H1 (cell line): ENCODE measurements at regions not wholly inside any gene's neighbourhood (a gene's known extent, or its start where the extent isn't known, plus 50 kb on each side); places are given as distances from the start of the nearest gene placed in this dataset.

ENCODE experiments used
- ATF2 ChIP-seq: IDR thresholded peaks from 2 replicates; pipeline ENCODE4 v1.6.1; 2012; ENCODE audit warnings: low read length, inconsistent platforms
- GABPA ChIP-seq: IDR thresholded peaks from 2 replicates; pipeline ENCODE4 v1.6.1; 2011; ENCODE audit warnings: mild to moderate bottlenecking, low read length, moderate library complexity, borderline replicate concordance; ENCODE audit not compliant: insufficient read depth

- TF ChIP-seq ATF2 (no peak), GABPA (no peak)
Measured at GRCh38 chr6:93759190-93759589, 339.8 kb upstream of the EPHA7 start.
